Smooth muscle cell (in vitro differentiated cells): ENCODE measurements at regions not wholly inside any gene's neighbourhood (a gene's known extent, or its start where the extent isn't known, plus 50 kb on each side); places are given as distances from the start of the nearest gene placed in this dataset. TPM values are rescaled to one million over a fixed set of nuclear protein-coding genes. Genes with fewer than 3 reads are reported as not detected.

Source experiments
- small RNA-seq: library from RNA; depleted of rRNA; stranded (forward); fragments of <200 nt; gene quantifications from one replicate; pipeline ENCODE3, GENCODE V24; 2014

Small RNA genes lying in the stretch of these regions (small RNA-seq; reads per million reads assigned to genes)
- gene AC107297.1 = not detected
- gene RF00066 = not detected
